HUES6 (cell line): ENCODE measurements at regions not wholly inside any gene's neighbourhood (a gene's known extent, or its start where the extent isn't known, plus 50 kb on each side); places are given as distances from the start of the nearest gene placed in this dataset.
"Not testable (repeated sequence)": the region's sequence is repeated elsewhere in the genome, so short reads cannot be mapped to it uniquely, and the experiment has no call there.

Experiments
- H3K27ac ChIP-seq: 2 replicates; pipeline ENCODE4 v1.7.0; 2013; ENCODE audit warnings: low read depth, mild to moderate bottlenecking, low read length, inconsistent platforms
- H3K27me3 ChIP-seq: 2 replicates; pipeline ENCODE4 v1.6.1; 2013; ENCODE audit warnings: low read length; ENCODE audit not compliant: control insufficient read depth, insufficient read depth
- H3K36me3 ChIP-seq: 2 replicates; pipeline ENCODE4 v1.6.1; 2013; ENCODE audit warnings: low read length; ENCODE audit not compliant: control insufficient read depth, insufficient read depth
- H3K4me1 ChIP-seq: 2 replicates; pipeline ENCODE4 v1.6.1; 2013; ENCODE audit warnings: low read length; ENCODE audit not compliant: control insufficient read depth, insufficient read depth
- H3K4me3 ChIP-seq: 2 replicates; pipeline ENCODE4 v1.5.1; 2013; ENCODE audit warnings: low read depth, low read length
- H3K9ac ChIP-seq: one replicate; pipeline ENCODE4 v1.6.1; 2013; ENCODE audit warnings: mild to moderate bottlenecking, low read length
- H3K9me3 ChIP-seq: 2 replicates; pipeline ENCODE4 v1.6.1; 2013; ENCODE audit warnings: low read depth, low read length; ENCODE audit not compliant: control insufficient read depth, insufficient read depth

GRCh38 chr3:164302622-164303021, 775.7 kb downstream of the SI start:
- Histone ChIP-seq H3K9me3 (no peaks in the 10 kb centered on the region; the same call in 1 of the 2 replicates), H3K4me1 (no peaks in the 10 kb centered on the region), H3K36me3 (no peaks in the 10 kb centered on the region), H3K9ac (no peak overlapping the region), H3K27ac (no peak overlapping the region), H3K4me3 (no peak overlapping the region), H3K27me3 (no peaks in the 10 kb centered on the region)

- H3K4me3 ChIP-seq, H3K27me3 ChIP-seq, H3K36me3 ChIP-seq, H3K4me1 ChIP-seq, H3K9ac ChIP-seq, H3K9me3 ChIP-seq, H3K27ac ChIP-seq: not testable (repeated sequence)
Measured at GRCh38 chr3:164291486-164291885, 786.8 kb downstream of the SI start.

GRCh38 chr3:164278550-164278949, 799.7 kb downstream of the SI start:
- Histone ChIP-seq H3K4me1 (no peaks in the 10 kb centered on the region; the same call in 1 of the 2 replicates), H3K9me3 (peaks cover 23% of the 10 kb centered on the region), H3K27ac (no peak overlapping the region), H3K27me3 (no peaks in the 10 kb centered on the region), H3K4me3 (no peak overlapping the region), H3K9ac (no peak overlapping the region), H3K36me3 (no peaks in the 10 kb centered on the region; the same call in 1 of the 2 replicates)

GRCh38 chr3:164267053-164267452, 811.2 kb downstream of the SI start:
- Histone ChIP-seq H3K4me3 (no peak overlapping the region), H3K36me3 (no peaks in the 10 kb centered on the region; the same call in 1 of the 2 replicates), H3K4me1 (no peaks in the 10 kb centered on the region), H3K27ac (no peak overlapping the region), H3K9ac (no peak overlapping the region), H3K9me3 (peaks cover 2% of the 10 kb centered on the region; the same call in 1 of the 2 replicates), H3K27me3 (no peaks in the 10 kb centered on the region)

- H3K4me1 ChIP-seq: no peaks in the 10 kb centered on the region
- H3K9ac ChIP-seq: no peak overlapping the region
- no peaks in the 10 kb centered on the region for H3K36me3 ChIP-seq
- H3K4me3 ChIP-seq: no peak overlapping the region
- H3K27ac ChIP-seq: no peak overlapping the region
- no peaks in the 10 kb centered on the region for H3K27me3 ChIP-seq
- no peaks in the 10 kb centered on the region for H3K9me3 ChIP-seq
Measured at GRCh38 chr3:164250923-164251322, 827.4 kb downstream of the SI start.

- H3K36me3 ChIP-seq: no peaks in the 10 kb centered on the region
- no peak overlapping the region for H3K27ac ChIP-seq
- H3K4me3 ChIP-seq: no peak overlapping the region
- no peak overlapping the region for H3K9ac ChIP-seq
- H3K4me1 ChIP-seq: no peaks in the 10 kb centered on the region
- H3K27me3 ChIP-seq: no peaks in the 10 kb centered on the region
- no peaks in the 10 kb centered on the region for H3K9me3 ChIP-seq
Measured at GRCh38 chr3:164236851-164237250, 841.4 kb downstream of the SI start.

- no peaks in the 10 kb centered on the region for H3K27me3 ChIP-seq
- H3K4me3 ChIP-seq: no peak overlapping the region
- no peaks in the 10 kb centered on the region for H3K9me3 ChIP-seq
- no peak overlapping the region for H3K27ac ChIP-seq
- no peaks in the 10 kb centered on the region for H3K4me1 ChIP-seq
- no peak overlapping the region for H3K9ac ChIP-seq
- H3K36me3 ChIP-seq: no peaks in the 10 kb centered on the region
Measured at GRCh38 chr3:164235289-164236028, 842.8 kb downstream of the SI start.

- H3K4me1 ChIP-seq: no peaks in the 10 kb centered on the region
- no peak overlapping the region for H3K9ac ChIP-seq
- H3K36me3 ChIP-seq: no peaks in the 10 kb centered on the region
- no peak overlapping the region for H3K4me3 ChIP-seq
- H3K9me3 ChIP-seq: no peaks in the 10 kb centered on the region
- H3K27ac ChIP-seq: no peak overlapping the region
- H3K27me3 ChIP-seq: no peaks in the 10 kb centered on the region
Measured at GRCh38 chr3:164233951-164234350, 844.3 kb downstream of the SI start.

- Histone ChIP-seq H3K4me1 (no peaks in the 10 kb centered on the region), H3K27ac (no peak overlapping the region), H3K9me3 (no peaks in the 10 kb centered on the region), H3K9ac (no peak overlapping the region), H3K27me3 (no peaks in the 10 kb centered on the region), H3K4me3 (no peak overlapping the region), H3K36me3 (no peaks in the 10 kb centered on the region)
Measured at GRCh38 chr3:164231718-164232117, 846.6 kb downstream of the SI start.

- Histone ChIP-seq H3K36me3 (no peaks in the 10 kb centered on the region), H3K27me3 (no peaks in the 10 kb centered on the region), H3K9me3 (no peaks in the 10 kb centered on the region), H3K4me1 (no peaks in the 10 kb centered on the region), H3K9ac (no peak overlapping the region), H3K4me3 (no peak overlapping the region), H3K27ac (no peak overlapping the region)
Measured at GRCh38 chr3:164230385-164231094, 847.8 kb downstream of the SI start.

GRCh38 chr3:164224126-164224525, 854.2 kb downstream of the SI start:
- H3K27me3 ChIP-seq: no peaks in the 10 kb centered on the region
- H3K4me3 ChIP-seq: no peak overlapping the region
- no peak overlapping the region for H3K9ac ChIP-seq
- no peaks in the 10 kb centered on the region for H3K36me3 ChIP-seq
- H3K27ac ChIP-seq: no peak overlapping the region
- peaks cover 5% of the 10 kb centered on the region; the same call in 1 of the 2 replicates for H3K9me3 ChIP-seq
- H3K4me1 ChIP-seq: no peaks in the 10 kb centered on the region
